Stimulated activated CD4-positive, alpha-beta T cell treated with anti-CD3 and anti-CD28 coated beads, Interleukin-1b, Interleukin-23, amount 100 ng/mL, for 4 hours (primary cell): ENCODE measurements at regions not wholly inside any gene's neighbourhood (a gene's known extent, or its start where the extent isn't known, plus 50 kb on each side); places are given as distances from the start of the nearest gene placed in this dataset.

Experiments
- DNase-seq, 2 donors: peaks; one replicate each; pipeline ENCODE4 v3.0.0-alpha.2; 2020; ENCODE audit warnings: low read depth in 2 of 2

GRCh38 chr22:46078241-46079092, 71.9 kb upstream of the PPARA start:
- DNase-seq: no peak

- DNase-seq: no peak
Measured at GRCh38 chr22:46079093-46079860, 71.0 kb upstream of the PPARA start.

GRCh38 chr22:46079861-46080821, 70.2 kb upstream of the PPARA start:
- DNase-seq: no peak

GRCh38 chr22:46081036-46081830, 69.1 kb upstream of the PPARA start:
- DNase-seq: no peak

- no peak for DNase-seq
Measured at GRCh38 chr22:46081831-46082210, 68.5 kb upstream of the PPARA start.

- DNase-seq: no peak
Measured at GRCh38 chr22:46082633-46083032, 67.7 kb upstream of the PPARA start.

GRCh38 chr22:46083383-46084350, 66.7 kb upstream of the PPARA start:
- DNase-seq: no peak

GRCh38 chr22:46084376-46084775, 66.0 kb upstream of the PPARA start:
- no peak for DNase-seq

GRCh38 chr22:46084943-46085827, 65.1 kb upstream of the PPARA start:
- no peak for DNase-seq

- DNase-seq: no peak
Measured at GRCh38 chr22:46085828-46086576, 64.3 kb upstream of the PPARA start.

- no peak for DNase-seq
Measured at GRCh38 chr22:46086577-46087335, 63.6 kb upstream of the PPARA start.

- DNase-seq: no peak
Measured at GRCh38 chr22:46087336-46087690, 63.0 kb upstream of the PPARA start.

GRCh38 chr22:46087816-46088277, 62.5 kb upstream of the PPARA start:
- DNase-seq: no peak

GRCh38 chr22:46088541-46089311, 61.6 kb upstream of the PPARA start:
- no peak for DNase-seq

- DNase-seq: no peak
Measured at GRCh38 chr22:46089426-46090035, 60.8 kb upstream of the PPARA start.

- no peak for DNase-seq
Measured at GRCh38 chr22:46090036-46090591, 60.2 kb upstream of the PPARA start.
